BLaER1 treated with 17β-estradiol and CSF1 and Interleukin-3, amounts not matched to agents 10 nM and 100 nM (cell line): ENCODE measurements at regions not wholly inside any gene's neighbourhood (a gene's known extent, or its start where the extent isn't known, plus 50 kb on each side); places are given as distances from the start of the nearest gene placed in this dataset.
A peak's percentile ranks its signal among the peaks of the same experiment; 100 is the strongest.

ENCODE experiments used
- H3K27ac ChIP-seq, 11 experiments: shearing (Covaris generic); formaldehyde crosslinking; 2 replicates each; pipeline ENCODE4 v1.8.1; 2022
- H3K27me3 ChIP-seq, 11 experiments: shearing (Covaris generic); formaldehyde crosslinking; 2 replicates each; pipeline ENCODE4 v1.8.1; 2022
- H3K36me3 ChIP-seq, 11 experiments: shearing (Covaris generic); formaldehyde crosslinking; 2 replicates each; pipeline ENCODE4 v1.8.1; 2022
- H3K4me1 ChIP-seq, 10 experiments: shearing (Covaris generic); formaldehyde crosslinking; 2 replicates each; pipeline ENCODE4 v1.8.1; 2022
- H3K4me2 ChIP-seq, 11 experiments: shearing (Covaris generic); formaldehyde crosslinking; 2 replicates each; pipeline ENCODE4 v1.8.1; 2022
- H3K4me3 ChIP-seq, 10 experiments: shearing (Covaris generic); formaldehyde crosslinking; 2 replicates each; pipeline ENCODE4 v1.8.1; 2022
- H3K9ac ChIP-seq, 11 experiments: shearing (Covaris generic); formaldehyde crosslinking; 2 replicates each; pipeline ENCODE4 v1.8.1; 2022
- H3K9me3 ChIP-seq, 11 experiments: shearing (Covaris generic); formaldehyde crosslinking; replicated peaks in 1 of 11; 2 replicates each; pipeline ENCODE4 v1.8.1; 2022
- H4K20me1 ChIP-seq, 11 experiments: shearing (Covaris generic); formaldehyde crosslinking; 2 replicates each; pipeline ENCODE4 v1.8.1; 2022
- Cebpa-rat ChIP-seq, 11 experiments: shearing (Covaris generic); IDR thresholded peaks; 2 replicates each; pipeline ENCODE4 v1.8.1; 2022

DNA sequence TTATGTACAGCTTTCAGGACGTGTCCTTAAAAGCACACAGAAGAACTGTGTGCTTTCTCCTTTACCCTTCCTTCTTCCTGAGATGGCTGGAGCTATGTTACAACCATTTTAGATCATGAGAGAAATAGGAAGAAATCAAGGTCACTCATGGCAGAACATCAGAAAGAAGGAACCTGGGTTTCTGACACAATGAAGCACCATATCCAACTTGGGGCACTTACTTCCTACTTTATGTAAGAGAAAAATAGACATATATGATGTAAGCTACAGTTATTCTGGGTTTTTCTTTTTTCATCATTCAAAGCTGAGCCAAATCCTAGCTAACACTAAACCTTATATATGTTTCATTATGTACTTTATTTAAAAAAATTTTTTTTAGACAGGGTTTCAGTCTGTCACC, 79.5 kb downstream of the FAM161A start:
- Histone ChIP-seq H3K9ac (no peak overlapping the region), H3K27ac (peak overlapping the region in 1 of 11 experiments; percentile 9; a peak in 1 of 22 replicates)

GRCh38 chr2:61771904-61772845, 81.7 kb downstream of the FAM161A start:
- no peaks in the 10 kb centered on the region for H3K9me3 ChIP-seq
- H3K27me3 ChIP-seq = no peaks in the 10 kb centered on the region
- H3K4me2 ChIP-seq = no peak overlapping the region
- H3K9ac ChIP-seq = no peak overlapping the region
- H3K4me3 ChIP-seq = no peak overlapping the region
- H4K20me1 ChIP-seq = no peaks in the 10 kb centered on the region
- H3K27ac ChIP-seq = no peak overlapping the region
- H3K36me3 ChIP-seq = no peaks in the 10 kb centered on the region
- peaks cover 8 to 20% (median 10%) of the 10 kb centered on the region in 10 experiments; a peak in 18 of 20 replicates for H3K4me1 ChIP-seq
- no peak for TF ChIP-seq Cebpa-rat (IDR thresholded peaks at IDR 0.05)

More for the DNA sequence above, 79.5 kb downstream of the FAM161A start:
- Histone ChIP-seq H3K27me3 (no peaks in the 10 kb centered on the region), H3K9me3 (no peaks in the 10 kb centered on the region), H4K20me1 (no peaks in the 10 kb centered on the region), H3K4me2 (peak overlapping the region in 2 of 11 experiments; percentile 5 to 16; a peak in 3 of 22 replicates), H3K4me1 (peaks cover 8 to 20% (median 10%) of the 10 kb centered on the region in 10 experiments; a peak in 18 of 20 replicates), H3K4me3 (no peak overlapping the region), H3K36me3 (no peaks in the 10 kb centered on the region)
- TF ChIP-seq Cebpa-rat (IDR thresholded peaks at IDR 0.05) = no peak

DNA sequence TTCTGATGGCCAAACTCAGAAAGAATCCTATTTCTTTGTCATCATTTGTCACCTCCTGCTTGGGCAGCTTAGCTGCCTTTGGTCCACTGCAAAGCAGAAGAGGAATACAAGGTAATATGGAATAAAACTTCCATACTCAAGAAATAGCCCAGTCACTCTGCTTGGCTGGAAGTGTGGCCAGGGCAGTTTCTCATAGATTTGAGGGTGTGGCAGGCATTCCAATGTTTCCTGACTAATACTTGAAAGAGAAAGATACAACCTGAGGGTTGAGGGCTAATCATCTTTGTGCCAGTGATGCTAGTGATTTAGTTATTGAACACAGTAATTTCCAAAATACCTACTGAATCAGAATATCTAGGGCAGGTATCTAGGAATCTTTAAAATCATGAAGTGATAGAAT, 83.1 kb downstream of the FAM161A start:
- Histone ChIP-seq H3K4me2 (no peak overlapping the region), H4K20me1 (no peaks in the 10 kb centered on the region), H3K9me3 (peaks cover 0 to 1% (median 0%) of the 10 kb centered on the region in 11 experiments; a peak in 2 of 22 replicates), H3K36me3 (no peaks in the 10 kb centered on the region), H3K27ac (no peak overlapping the region), H3K4me1 (peaks cover 2 to 14% (median 3%) of the 10 kb centered on the region in 10 experiments; a peak in 18 of 20 replicates), H3K27me3 (no peaks in the 10 kb centered on the region), H3K9ac (no peak overlapping the region), H3K4me3 (no peak overlapping the region)
- TF ChIP-seq Cebpa-rat (IDR thresholded peaks at IDR 0.05) = no peak

GRCh38 chr2:61770298-61770697, 83.6 kb downstream of the FAM161A start:
- H4K20me1 ChIP-seq = no peaks in the 10 kb centered on the region
- H3K4me1 ChIP-seq = peaks cover 0 to 11% (median 0%) of the 10 kb centered on the region in 10 experiments; a peak in 4 of 20 replicates
- no peaks in the 10 kb centered on the region for H3K27me3 ChIP-seq
- no peak overlapping the region for H3K27ac ChIP-seq
- H3K9me3 ChIP-seq = peaks cover 0 to 6% (median 4%) of the 10 kb centered on the region in 11 experiments; a peak in 5 of 22 replicates
- no peak for TF ChIP-seq Cebpa-rat (IDR thresholded peaks at IDR 0.05)
- H3K4me2 ChIP-seq = no peak overlapping the region
- H3K9ac ChIP-seq = no peak overlapping the region
- H3K36me3 ChIP-seq = no peaks in the 10 kb centered on the region
- H3K4me3 ChIP-seq = no peak overlapping the region

DNA sequence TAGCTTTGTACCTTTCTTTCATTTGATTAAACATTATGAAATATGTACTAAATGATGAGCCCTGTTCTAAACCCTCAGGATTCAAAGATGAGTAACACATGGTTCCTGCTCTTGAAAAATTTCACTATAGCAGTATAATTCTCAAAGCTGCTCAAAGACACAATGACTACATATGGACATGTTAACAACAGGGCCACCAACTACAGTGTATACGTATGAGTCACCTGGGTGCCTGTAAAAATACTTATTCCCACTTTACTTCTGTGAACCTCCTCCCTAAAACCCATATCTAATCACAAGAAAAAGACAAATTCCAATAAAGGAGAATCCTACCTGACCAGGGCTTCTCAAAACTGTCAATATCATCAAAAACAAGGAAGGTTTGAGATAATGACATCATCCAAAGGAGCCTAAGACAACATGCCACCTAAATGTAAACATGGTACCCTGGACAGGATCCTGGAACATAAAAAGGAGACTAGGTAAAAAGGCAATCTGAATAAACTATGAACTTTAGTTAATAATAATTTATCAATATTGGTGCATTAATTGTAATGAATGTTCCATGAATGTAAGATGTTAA, 84.7 kb downstream of the FAM161A start:
- no peak for TF ChIP-seq Cebpa-rat (IDR thresholded peaks at IDR 0.05)
- H3K4me3 ChIP-seq = no peak overlapping the region
- H3K9me3 ChIP-seq = peaks cover 7 to 14% (median 13%) of the 10 kb centered on the region in 11 experiments; a peak in 21 of 22 replicates
- H3K4me2 ChIP-seq = no peak overlapping the region
- no peak overlapping the region for H3K27ac ChIP-seq
- H3K4me1 ChIP-seq = peaks cover 0 to 5% (median under 1%) of the 10 kb centered on the region in 10 experiments; a peak in 6 of 20 replicates
- H4K20me1 ChIP-seq = no peaks in the 10 kb centered on the region
- no peaks in the 10 kb centered on the region for H3K27me3 ChIP-seq
- no peak overlapping the region for H3K9ac ChIP-seq
- no peaks in the 10 kb centered on the region for H3K36me3 ChIP-seq

DNA sequence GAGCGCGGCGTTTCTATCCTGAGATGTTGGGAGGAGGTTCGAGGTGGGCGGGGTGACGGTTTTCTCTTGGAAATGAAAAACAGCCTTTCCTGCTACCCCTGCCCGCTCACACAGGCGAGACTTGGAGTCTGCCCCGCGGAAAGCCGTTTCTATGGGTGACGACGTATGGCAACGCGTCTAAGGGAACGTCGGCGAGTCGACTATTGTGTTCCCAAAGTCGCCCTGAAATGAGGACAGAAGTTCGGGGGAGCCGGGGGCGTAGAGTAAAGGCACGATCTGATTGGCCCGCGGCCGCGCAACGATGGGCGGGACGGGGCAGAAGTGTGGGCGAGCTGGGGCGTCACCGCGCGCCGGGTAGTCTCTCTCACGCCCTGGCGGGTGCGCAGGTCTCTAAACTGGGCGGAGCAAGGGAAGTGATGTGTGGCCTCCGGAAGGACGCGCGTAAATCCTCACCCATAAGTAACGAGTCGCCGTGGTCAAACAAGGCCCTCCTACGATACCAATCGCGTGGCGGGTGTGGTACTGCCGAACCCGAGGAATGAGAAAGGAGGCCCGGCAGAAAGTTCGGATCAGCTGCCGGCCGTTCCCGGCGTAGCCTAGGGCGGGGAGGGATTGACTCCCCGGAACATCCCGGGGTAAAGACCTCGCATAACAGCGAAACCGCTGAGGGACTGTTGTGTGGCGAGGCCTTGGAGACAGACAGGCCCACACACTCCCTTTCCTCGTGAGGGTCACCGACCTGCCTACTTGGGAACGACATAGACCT, 89.6 kb downstream of the FAM161A start:
- Histone ChIP-seq H3K4me2 (peak overlapping the region; percentile 69 to 88 (median 77)), H3K9ac (peak overlapping the region; percentile 78 to 95 (median 85)), H3K27ac (peak overlapping the region; percentile 83 to 96 (median 88)), H4K20me1 (no peaks in the 10 kb centered on the region), H3K4me1 (peaks cover 0 to 19% (median 6%) of the 10 kb centered on the region in 10 experiments; a peak in 12 of 20 replicates), H3K4me3 (peak overlapping the region; percentile 68 to 81 (median 74)), H3K9me3 (peaks cover 7 to 14% (median 13%) of the 10 kb centered on the region in 11 experiments; a peak in 21 of 22 replicates), H3K27me3 (no peaks in the 10 kb centered on the region), H3K36me3 (no peaks in the 10 kb centered on the region)
- TF ChIP-seq Cebpa-rat (IDR thresholded peaks at IDR 0.05) = no peak

GRCh38 chr2:61763605-61764034, 90.2 kb downstream of the FAM161A start:
- Histone ChIP-seq H4K20me1 (no peaks in the 10 kb centered on the region), H3K4me1 (peaks cover 0 to 23% (median 6%) of the 10 kb centered on the region in 10 experiments; a peak in 12 of 20 replicates), H3K9me3 (peaks cover 7 to 14% (median 13%) of the 10 kb centered on the region in 11 experiments; a peak in 21 of 22 replicates), H3K9ac (peak overlapping the region; percentile 78 to 95 (median 85)), H3K4me3 (peak overlapping the region; percentile 68 to 81 (median 74)), H3K36me3 (no peaks in the 10 kb centered on the region), H3K27ac (peak overlapping the region; percentile 83 to 96 (median 88)), H3K27me3 (no peaks in the 10 kb centered on the region), H3K4me2 (peak overlapping the region; percentile 55 to 88 (median 77))
- no peak for TF ChIP-seq Cebpa-rat (IDR thresholded peaks at IDR 0.05)

- no peak overlapping the region for H3K4me3 ChIP-seq
- no peak for TF ChIP-seq Cebpa-rat (IDR thresholded peaks at IDR 0.05)
- peaks cover 0 to 23% (median 6%) of the 10 kb centered on the region in 10 experiments; a peak in 12 of 20 replicates for H3K4me1 ChIP-seq
- H3K4me2 ChIP-seq = no peak overlapping the region
- no peaks in the 10 kb centered on the region for H3K36me3 ChIP-seq
- no peak overlapping the region for H3K27ac ChIP-seq
- no peaks in the 10 kb centered on the region for H4K20me1 ChIP-seq
- no peaks in the 10 kb centered on the region for H3K27me3 ChIP-seq
- peaks cover 7 to 15% (median 13%) of the 10 kb centered on the region in 11 experiments; a peak in 21 of 22 replicates for H3K9me3 ChIP-seq
- H3K9ac ChIP-seq = no peak overlapping the region
Observed at GRCh38 chr2:61762292-61762691, 91.6 kb downstream of the FAM161A start.
